ENCODE measurements at regions not wholly inside any gene's neighbourhood (a gene's known extent, or its start where the extent isn't known, plus 50 kb on each side); places are given as distances from the start of the nearest gene placed in this dataset.

GRCh38 chr3:139118835-139119234, 74.1 kb upstream of the PRR23C start:
- TF ChIP-seq CTCF (conservative IDR thresholded peaks at IDR 0.05; ENCODE audit: low read depth, low read length), result no peak
- TF ChIP-seq EZH2phosphoT487 (IDR thresholded peaks at IDR 0.05; ENCODE audit: borderline replicate concordance, low read length), result no peak
